ENCODE measurements at regions not wholly inside any gene's neighbourhood (a gene's known extent, or its start where the extent isn't known, plus 50 kb on each side); places are given as distances from the start of the nearest gene placed in this dataset.

GRCh38 chr3:44184319-44184953 is 57.2 kb upstream of the TOPAZ1 start:
- DNase-seq, result no peak

DNA sequence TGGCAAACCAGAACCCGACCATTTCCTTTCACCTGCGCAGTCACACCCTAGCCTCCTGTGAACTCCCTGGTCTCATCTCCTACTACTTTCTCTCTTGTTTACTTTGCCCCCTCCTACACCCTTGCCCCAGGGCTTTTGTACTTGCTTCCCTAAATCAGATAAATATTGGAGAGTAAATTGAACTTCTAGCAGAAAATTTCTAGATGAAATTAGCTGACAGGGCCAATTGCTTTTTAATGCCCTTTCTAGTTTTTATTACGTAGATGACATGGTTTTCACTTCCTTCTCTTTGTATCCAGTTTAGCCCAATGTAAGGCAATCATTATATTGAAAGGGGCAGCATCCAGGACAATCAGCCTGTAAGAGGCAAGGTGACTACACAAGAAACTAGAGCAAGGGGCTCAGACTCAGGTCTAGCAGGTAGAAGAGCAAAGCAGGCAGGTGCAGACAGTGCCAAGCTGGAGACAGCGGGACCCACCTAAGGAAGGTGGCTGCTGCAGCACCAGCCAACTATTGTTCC is 56.2 kb upstream of the TOPAZ1 start:
- no peak for DNase-seq

DNA sequence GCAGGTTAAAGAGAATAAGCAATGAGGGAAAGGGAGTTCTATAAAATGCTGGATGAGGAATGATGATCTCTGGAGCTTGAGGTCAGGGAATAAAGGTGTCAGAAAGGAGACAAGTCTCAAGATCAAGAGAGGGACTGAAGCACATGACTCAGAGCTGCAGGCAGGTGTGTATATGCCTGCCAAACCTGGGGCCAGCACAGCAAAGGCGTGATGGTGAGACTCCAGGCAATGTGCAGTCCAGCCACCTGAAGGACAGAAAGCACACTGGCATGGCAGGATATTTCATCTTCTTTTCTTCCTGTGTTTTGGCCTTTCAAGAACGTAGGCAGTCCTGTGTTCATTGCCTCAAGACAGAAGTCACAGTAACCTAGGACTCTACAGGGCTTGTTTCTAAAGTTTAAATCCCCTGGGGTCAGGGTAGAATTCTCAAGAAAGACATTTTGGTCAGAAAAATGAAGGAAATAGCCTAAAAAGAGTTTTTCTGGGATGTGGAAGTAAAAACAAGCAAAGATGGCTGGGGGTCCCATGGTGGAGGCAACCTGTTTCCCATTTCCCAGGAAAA is 55.5 kb upstream of the TOPAZ1 start:
- DNase-seq, result no peak

- DNase-seq, result no peak
Observed at GRCh38 chr3:44186712-44187111, 55.0 kb upstream of the TOPAZ1 start.

Data from activated CD4-positive, CD25-positive, alpha-beta regulatory T cell (primary cell).